ENCODE measurements at regions not wholly inside any gene's neighbourhood (a gene's known extent, or its start where the extent isn't known, plus 50 kb on each side); places are given as distances from the start of the nearest gene placed in this dataset.

DNA sequence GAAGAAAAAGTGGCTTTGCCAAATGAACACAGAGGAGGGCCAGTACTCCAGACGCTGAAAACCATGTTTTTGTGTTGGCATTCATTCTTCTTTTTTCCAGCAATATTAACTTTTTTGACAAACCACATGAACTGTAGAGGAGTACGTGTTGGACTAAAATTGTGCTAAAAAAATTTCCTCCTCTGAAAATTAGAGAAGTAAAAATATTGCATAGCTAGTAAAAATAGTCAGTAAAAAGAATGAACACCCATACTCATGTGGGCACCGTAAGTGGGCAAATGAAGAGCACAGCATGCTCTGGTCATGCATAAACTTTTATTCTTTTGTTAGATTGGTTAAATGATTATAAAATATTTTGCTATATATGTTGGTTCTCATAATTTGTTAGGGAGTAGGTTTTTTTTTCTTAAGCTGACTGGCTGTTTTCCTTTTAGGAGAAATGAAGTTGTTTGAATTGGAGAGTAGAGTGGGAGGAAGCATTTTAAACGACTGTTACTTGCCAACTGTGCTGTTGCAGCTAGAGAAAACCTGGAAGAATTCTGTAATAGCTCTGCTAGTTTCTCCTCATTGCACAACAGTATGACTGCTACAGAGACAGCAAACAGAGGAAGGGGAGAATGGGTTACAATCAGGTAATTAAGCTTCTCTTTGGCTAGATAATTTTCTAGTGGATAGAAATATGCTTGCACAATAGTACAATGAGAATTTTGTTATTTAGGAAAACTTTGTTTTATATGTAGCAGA, 222.4 kb downstream of the KCTD12 start:
- TF ChIP-seq, protein P1, sequence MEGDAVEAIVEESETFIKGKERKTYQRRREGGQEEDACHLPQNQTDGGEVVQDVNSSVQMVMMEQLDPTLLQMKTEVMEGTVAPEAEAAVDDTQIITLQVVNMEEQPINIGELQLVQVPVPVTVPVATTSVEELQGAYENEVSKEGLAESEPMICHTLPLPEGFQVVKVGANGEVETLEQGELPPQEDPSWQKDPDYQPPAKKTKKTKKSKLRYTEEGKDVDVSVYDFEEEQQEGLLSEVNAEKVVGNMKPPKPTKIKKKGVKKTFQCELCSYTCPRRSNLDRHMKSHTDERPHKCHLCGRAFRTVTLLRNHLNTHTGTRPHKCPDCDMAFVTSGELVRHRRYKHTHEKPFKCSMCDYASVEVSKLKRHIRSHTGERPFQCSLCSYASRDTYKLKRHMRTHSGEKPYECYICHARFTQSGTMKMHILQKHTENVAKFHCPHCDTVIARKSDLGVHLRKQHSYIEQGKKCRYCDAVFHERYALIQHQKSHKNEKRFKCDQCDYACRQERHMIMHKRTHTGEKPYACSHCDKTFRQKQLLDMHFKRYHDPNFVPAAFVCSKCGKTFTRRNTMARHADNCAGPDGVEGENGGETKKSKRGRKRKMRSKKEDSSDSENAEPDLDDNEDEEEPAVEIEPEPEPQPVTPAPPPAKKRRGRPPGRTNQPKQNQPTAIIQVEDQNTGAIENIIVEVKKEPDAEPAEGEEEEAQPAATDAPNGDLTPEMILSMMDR (IDR thresholded peaks at IDR 0.05), result no peak
- TF ChIP-seq POLR2AphosphoS5 (IDR thresholded peaks at IDR 0.05; ENCODE audit: insufficient read depth in 1 of 2, low read depth in 1 of 2), result no peak
- no peak for TF ChIP-seq POLR2A (IDR thresholded peaks at IDR 0.05)
